ENCODE measurements at regions not wholly inside any gene's neighbourhood (a gene's known extent, or its start where the extent isn't known, plus 50 kb on each side); places are given as distances from the start of the nearest gene placed in this dataset.

DNA sequence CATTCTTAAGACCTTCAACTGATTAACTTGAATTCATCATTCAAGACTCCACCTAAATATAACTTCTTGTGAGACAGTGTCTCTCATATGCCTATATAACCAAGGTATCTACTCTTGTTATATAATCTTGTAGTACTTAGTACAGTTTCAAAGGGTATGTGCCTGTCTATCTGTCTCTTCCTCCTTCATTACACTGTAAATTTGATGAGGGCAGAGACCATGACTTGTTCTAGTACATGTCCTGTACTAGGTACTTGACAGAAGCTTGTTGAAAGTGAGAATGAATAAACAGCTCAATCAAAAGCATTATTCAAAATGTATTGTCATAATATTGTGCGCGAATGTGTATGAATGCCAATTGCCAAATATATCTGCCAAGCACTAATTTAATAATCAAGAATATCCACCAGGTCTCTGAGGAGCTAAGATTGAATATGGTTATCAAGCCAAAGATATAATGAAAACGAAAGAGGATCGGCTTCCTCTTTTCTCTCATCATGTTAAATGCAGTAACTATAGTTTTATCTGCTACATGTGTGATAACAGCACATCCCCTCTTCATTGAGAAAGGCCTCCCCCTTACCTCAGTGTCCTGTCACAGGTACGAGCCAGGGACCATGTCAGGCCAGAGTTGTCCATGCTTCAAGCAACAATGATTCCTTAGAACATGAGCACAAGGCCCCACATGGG is 117.3 kb downstream of the UCHL5 start:
- intact Hi-C loops (cut with DNase I; ENCODE audit: low total_unique reads): no loop called here
- no peak overlapping the region for H3K4me3 ChIP-seq (ENCODE audit: low read depth, poor library complexity, severe bottlenecking)
- DNase-seq (ENCODE audit: low spot score in 2 of 2): no peak
- WGBS, 2 donors: 95% methylated on average over 5 of the region's 5 CpGs
- TF ChIP-seq POLR2A (IDR thresholded peaks at IDR 0.05): no peak
- TF ChIP-seq, protein P1, sequence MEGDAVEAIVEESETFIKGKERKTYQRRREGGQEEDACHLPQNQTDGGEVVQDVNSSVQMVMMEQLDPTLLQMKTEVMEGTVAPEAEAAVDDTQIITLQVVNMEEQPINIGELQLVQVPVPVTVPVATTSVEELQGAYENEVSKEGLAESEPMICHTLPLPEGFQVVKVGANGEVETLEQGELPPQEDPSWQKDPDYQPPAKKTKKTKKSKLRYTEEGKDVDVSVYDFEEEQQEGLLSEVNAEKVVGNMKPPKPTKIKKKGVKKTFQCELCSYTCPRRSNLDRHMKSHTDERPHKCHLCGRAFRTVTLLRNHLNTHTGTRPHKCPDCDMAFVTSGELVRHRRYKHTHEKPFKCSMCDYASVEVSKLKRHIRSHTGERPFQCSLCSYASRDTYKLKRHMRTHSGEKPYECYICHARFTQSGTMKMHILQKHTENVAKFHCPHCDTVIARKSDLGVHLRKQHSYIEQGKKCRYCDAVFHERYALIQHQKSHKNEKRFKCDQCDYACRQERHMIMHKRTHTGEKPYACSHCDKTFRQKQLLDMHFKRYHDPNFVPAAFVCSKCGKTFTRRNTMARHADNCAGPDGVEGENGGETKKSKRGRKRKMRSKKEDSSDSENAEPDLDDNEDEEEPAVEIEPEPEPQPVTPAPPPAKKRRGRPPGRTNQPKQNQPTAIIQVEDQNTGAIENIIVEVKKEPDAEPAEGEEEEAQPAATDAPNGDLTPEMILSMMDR (IDR thresholded peaks at IDR 0.05): no peak

DNA sequence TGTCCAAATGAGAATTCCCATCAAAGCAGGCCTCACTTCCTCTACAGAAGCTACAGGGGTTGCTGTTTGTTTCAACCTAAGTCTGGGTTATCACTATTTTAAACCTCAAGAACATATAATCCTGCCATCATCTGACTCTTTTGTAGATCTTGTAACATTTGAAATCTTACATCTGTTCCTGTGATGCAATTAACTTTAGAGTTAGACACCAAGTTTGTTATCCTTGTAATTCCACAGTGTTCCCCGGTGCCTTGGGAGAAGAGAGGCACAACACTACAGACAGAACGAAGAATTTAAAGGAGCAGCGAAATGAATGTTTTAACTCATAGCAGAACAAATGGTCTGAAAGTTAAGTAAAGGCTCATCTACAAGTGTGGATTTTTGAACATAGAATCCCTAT is 116.1 kb downstream of the UCHL5 start:
- DNase-seq (ENCODE audit: low spot score in 2 of 2): no peak
- intact Hi-C loops (cut with DNase I; ENCODE audit: low total_unique reads): no loop called here
- no peak for TF ChIP-seq POLR2A (IDR thresholded peaks at IDR 0.05)
- TF ChIP-seq, protein P1 (IDR thresholded peaks at IDR 0.05): no peak
- H3K4me3 ChIP-seq (ENCODE audit: low read depth, poor library complexity, severe bottlenecking): no peak overlapping the region
- 87 to 91% methylated on average over 3 of the region's 3 CpGs for WGBS, 2 donors

DNA sequence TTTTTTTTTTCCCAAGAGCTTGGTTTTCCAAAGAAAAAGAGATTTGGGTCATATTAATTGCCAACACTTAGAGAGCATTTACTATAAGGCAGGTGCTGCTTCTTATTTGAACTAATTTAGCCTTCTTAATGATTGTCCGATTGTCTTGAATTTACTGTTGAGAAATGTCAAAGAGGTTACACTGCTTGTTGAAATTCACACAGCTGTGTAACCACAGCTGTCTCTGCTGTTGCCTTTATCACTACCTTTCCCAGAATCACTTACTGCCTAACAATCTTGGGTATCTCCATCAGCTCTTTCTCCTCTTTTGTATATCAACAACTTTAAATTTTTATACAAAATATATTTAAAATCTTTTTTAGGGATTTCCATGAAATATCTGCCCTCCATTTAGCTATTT is 115.6 kb downstream of the UCHL5 start:
- no peak for DNase-seq (ENCODE audit: low spot score in 2 of 2)
- intact Hi-C loops (cut with DNase I; ENCODE audit: low total_unique reads): no loop called here
- WGBS, 2 donors: 84 to 90% methylated on average over 1 of the region's 1 CpG
- H3K4me3 ChIP-seq (ENCODE audit: low read depth, poor library complexity, severe bottlenecking): no peak overlapping the region
- TF ChIP-seq, protein P1 (IDR thresholded peaks at IDR 0.05): no peak
- TF ChIP-seq POLR2A (IDR thresholded peaks at IDR 0.05): no peak

DNA sequence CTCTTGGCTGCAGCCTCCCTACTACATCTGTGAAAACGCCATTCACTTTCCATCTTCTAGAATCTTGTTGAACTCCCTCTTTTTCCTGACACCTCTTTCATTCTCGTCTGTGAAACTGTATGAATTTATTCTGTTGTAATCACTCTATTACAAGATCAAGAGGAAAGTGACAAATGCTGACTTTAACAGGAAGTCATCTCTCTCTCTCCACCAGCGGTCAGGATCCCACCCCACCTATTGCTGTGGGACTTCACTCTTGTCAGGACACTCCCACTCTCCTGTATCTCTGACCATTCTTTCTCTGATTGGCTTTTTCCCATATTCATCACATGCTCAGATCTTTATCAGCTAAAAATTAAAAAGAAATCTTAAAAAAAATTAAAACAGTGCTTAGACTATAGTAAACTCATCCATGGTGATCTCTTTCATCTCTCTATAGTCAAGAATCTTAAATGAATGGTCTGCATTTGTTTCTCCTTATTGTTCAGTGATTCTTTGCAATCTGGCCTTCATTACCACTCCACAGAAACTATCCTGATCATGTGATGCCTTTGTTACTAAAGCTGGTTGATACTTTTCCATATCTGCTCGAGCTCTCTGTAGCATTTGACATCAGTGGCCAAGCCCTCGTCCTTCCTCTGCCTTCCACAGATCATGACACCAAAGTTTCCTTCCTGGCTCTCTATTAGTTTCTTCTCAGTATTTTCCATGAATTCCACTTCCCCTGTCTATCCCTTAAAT is 113.6 kb downstream of the UCHL5 start:
- DNase-seq (ENCODE audit: low spot score in 2 of 2): no peak
- intact Hi-C loops (cut with DNase I; ENCODE audit: low total_unique reads): no loop called here
- H3K4me3 ChIP-seq (ENCODE audit: low read depth, poor library complexity, severe bottlenecking): no peak overlapping the region
- no peak for TF ChIP-seq POLR2A (IDR thresholded peaks at IDR 0.05)
- TF ChIP-seq, protein P1 (IDR thresholded peaks at IDR 0.05): no peak
- 75 to 77% methylated on average over 5 of the region's 5 CpGs for WGBS, 2 donors

DNA sequence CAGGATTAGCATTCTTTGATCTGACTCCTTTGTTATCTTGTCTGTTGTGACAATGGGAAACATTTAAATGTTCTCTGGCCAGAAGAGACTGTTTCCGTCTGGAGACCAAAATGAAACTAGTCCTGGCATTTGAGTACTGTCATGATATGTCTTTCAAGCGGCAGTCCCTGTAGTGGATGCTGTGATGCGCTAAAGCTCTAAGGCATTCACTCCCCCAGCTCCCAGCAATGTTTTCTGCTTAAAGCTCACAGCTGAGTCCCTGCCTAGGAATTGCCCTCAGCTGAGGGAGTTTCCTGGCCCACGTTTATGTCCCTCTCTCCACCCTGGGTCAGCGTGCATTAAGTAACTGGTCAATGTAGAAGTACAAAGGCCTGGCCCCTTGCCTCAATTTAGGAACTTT is 109.4 kb downstream of the UCHL5 start:
- 89 to 93% methylated on average over 5 of the region's 5 CpGs for WGBS, 2 donors
- intact Hi-C loops (cut with DNase I; ENCODE audit: low total_unique reads): no loop called here
- H3K4me3 ChIP-seq (ENCODE audit: low read depth, poor library complexity, severe bottlenecking): no peak overlapping the region
- TF ChIP-seq POLR2A (IDR thresholded peaks at IDR 0.05): no peak
- TF ChIP-seq, protein P1 (IDR thresholded peaks at IDR 0.05): no peak
- no peak for DNase-seq (ENCODE audit: low spot score in 2 of 2)
